ENCODE measurements at regions not wholly inside any gene's neighbourhood (a gene's known extent, or its start where the extent isn't known, plus 50 kb on each side); places are given as distances from the start of the nearest gene placed in this dataset.

- TF ChIP-seq CTCF (IDR thresholded peaks at IDR 0.05) (no peak), ZNF317 (CRISPR knock-in tag; IDR thresholded peaks at IDR 0.05; ENCODE audit: borderline replicate concordance, low read depth) (no peak), ATF2 (CRISPR knock-in tag; IDR thresholded peaks at IDR 0.05; ENCODE audit: borderline replicate concordance, low read depth) (no peak), PREB (CRISPR knock-in tag; IDR thresholded peaks at IDR 0.05; ENCODE audit: borderline replicate concordance) (no peak), MAX (CRISPR knock-in tag; IDR thresholded peaks at IDR 0.05) (no peak)
These were observed 86.9 kb downstream of the AVPR1A start for GRCh38 chr12:63064080-63064479.
